GM12878 (cell line): ENCODE measurements at regions not wholly inside any gene's neighbourhood (a gene's known extent, or its start where the extent isn't known, plus 50 kb on each side); places are given as distances from the start of the nearest gene placed in this dataset.

Experiments
- ATAC-seq: fragments of 200-7000 bp; cut with Tn5 transposase; 3 replicates; pipeline ENCODE4 v1.9.1; 2020; ENCODE audit warnings: mild to moderate bottlenecking, moderate library complexity
- BruUV-seq: library from RNA; stranded (reverse); fragments of 400-500 nt; replicated peaks from 2 replicates; lab custom pipeline; 2021; lab: Mats Ljungman, UMichigan
- CTCF ChIA-PET: fragments of 300-600 bp; sonication (Branson Sonifier 250); formaldehyde crosslinking; extraction: SDS; loops from one replicate; lab custom pipeline; 2021; ENCODE audit warnings: inconsistent platforms; lab: Yijun Ruan, JAX
- POLR2A ChIA-PET: fragments of 350-600 bp; formaldehyde crosslinking; extraction: SDS; loops from one replicate; lab custom pipeline; 2021; ENCODE audit warnings: inconsistent platforms; lab: Charles Lee
- RAD21 ChIA-PET: fragments of 300-600 bp; sonication (Branson Sonifier 250); formaldehyde crosslinking; loops from one replicate; lab custom pipeline; 2023; ENCODE audit warnings: antibody characterized with exemption; ENCODE audit not compliant: unreplicated experiment; lab: Charles Lee
- SMC1A ChIA-PET: fragments of 300-600 bp; sonication (Branson Sonifier 250); formaldehyde crosslinking; loops from one replicate; lab custom pipeline; 2023; ENCODE audit not compliant: unreplicated experiment, uncharacterized antibody; lab: Charles Lee
- DNase-seq: peaks from one replicate; pipeline ENCODE4 v3.0.0-alpha.2; 2011; ENCODE audit warnings: low read depth, low spot score
- FAIRE-seq: peaks from 3 replicates; lab custom pipeline; 2011; peaks lifted over from hg19 to GRCh38; lab: Jason Lieb, UNC
- H2AFZ ChIP-seq: 2 replicates; pipeline ENCODE4 v1.6.0; 2011; ENCODE audit warnings: low read depth, low read length, control low read depth; ENCODE audit not compliant: control insufficient read depth
- H3K27ac ChIP-seq: 2 replicates; pipeline ENCODE4 v1.5.1; 2011; ENCODE audit warnings: control low read depth; ENCODE audit not compliant: control insufficient read depth, insufficient read depth
- H3K27me3 ChIP-seq, 2 experiments: replicated peaks in 1 of 2; 2 replicates each; pipeline versions ENCODE4 v1.6.0 to v1.6.1; 2011; ENCODE audit warnings: low read length in 1 of 2; ENCODE audit not compliant: control insufficient read depth in 2 of 2, insufficient read depth in 2 of 2
- H3K36me3 ChIP-seq, 2 experiments: 2 replicates each; pipeline ENCODE4 v1.5.1; 2011; ENCODE audit warnings: low read length in 1 of 2; ENCODE audit not compliant: control insufficient read depth in 2 of 2, insufficient read depth in 2 of 2
- H3K4me1 ChIP-seq: 2 replicates; pipeline ENCODE4 v1.6.1; 2011; ENCODE audit warnings: mild to moderate bottlenecking, low read length, moderate library complexity, mixed read lengths; ENCODE audit not compliant: control insufficient read depth, insufficient read depth
- H3K4me2 ChIP-seq: 2 replicates; pipeline ENCODE4 v1.6.0; 2011; ENCODE audit warnings: control low read depth; ENCODE audit not compliant: control insufficient read depth, insufficient read depth
- H3K4me3 ChIP-seq: fragments of 200-600 bp; sonication (generic); 2 replicates; pipeline ENCODE4 v1.5.1; 2016
- H3K79me2 ChIP-seq: 2 replicates; pipeline ENCODE4 v1.6.0; 2011; ENCODE audit warnings: low read length; ENCODE audit not compliant: control insufficient read depth, insufficient read depth
- H3K9ac ChIP-seq: 2 replicates; pipeline ENCODE4 v1.8.0; 2011; ENCODE audit warnings: low read length, control low read depth, mixed read lengths; ENCODE audit not compliant: control insufficient read depth, insufficient read depth
- H3K9me3 ChIP-seq: replicated peaks from 3 replicates; pipeline ENCODE4 v1.5.1; 2011; ENCODE audit warnings: mild to moderate bottlenecking, low read length; ENCODE audit not compliant: control insufficient read depth, insufficient read depth
- H4K20me1 ChIP-seq: 2 replicates; pipeline ENCODE4 v1.6.0; 2011; ENCODE audit not compliant: control insufficient read depth, insufficient read depth
- BRCA1 ChIP-seq: IDR thresholded peaks from 2 replicates; pipeline ENCODE4 v1.6.1; 2011; ENCODE audit warnings: low read depth, low read length, improper control_type of control experiment
- EGR1 ChIP-seq, 2 experiments: IDR thresholded peaks; 1 replicate in 1 of 2; 2 replicates in 1 of 2; pipeline ENCODE4 v1.6.1; 2011 to 2012; ENCODE audit warnings: low read depth in 2 of 2, low read length in 2 of 2, borderline replicate concordance in 1 of 2, mild to moderate bottlenecking in 1 of 2, moderate library complexity in 1 of 2
- JUNB ChIP-seq: IDR thresholded peaks from 2 replicates; pipeline ENCODE4 v1.6.1; 2016; ENCODE audit warnings: antibody characterized with exemption, mild to moderate bottlenecking
- KLF5 ChIP-seq: fragments of 450-650 bp; IDR thresholded peaks from 2 replicates; pipeline ENCODE4 v1.6.1; 2014; ENCODE audit warnings: mild to moderate bottlenecking; ENCODE audit not compliant: partially characterized antibody
- NBN ChIP-seq: fragments of 450-650 bp; IDR thresholded peaks from 2 replicates; pipeline ENCODE4 v1.6.1; 2016
- SMAD5 ChIP-seq: IDR thresholded peaks from 2 replicates; pipeline ENCODE4 v1.6.1; 2016; ENCODE audit warnings: antibody characterized with exemption, low read depth
- WGBS: methylation state at CpG from one replicate; pipeline ENCODE4 v1.1.6; 2016; ENCODE audit warnings: low lambda C conversion rate; ENCODE audit not compliant: insufficient replicate concordance, insufficient coverage; ENCODE audit errors: missing lambda C conversion rate; 5-methylcytosine and 5-hydroxymethylcytosine counted together
- in situ Hi-C: fragments of 300-500 bp; cut with MboI; formaldehyde crosslinking; loops from 9 replicates; pipeline ENCODE4 v1.14.3; 2018; ENCODE audit warnings: mixed read lengths
- intact Hi-C: fragments of 100-400 bp; cut with micrococcal nuclease; formaldehyde crosslinking; loops from one replicate; pipeline ENCODE4 v1.14.2; 2022; ENCODE audit not compliant: unreplicated experiment
- TF ChIP-seq, protein P1 (sequence below): fragments of 450-650 bp; IDR thresholded peaks from 2 replicates; pipeline ENCODE4 v1.6.1; 2017; ENCODE audit warnings: mild to moderate bottlenecking, moderate library complexity
- TF ChIP-seq, protein P2 (sequence below): fragments of 450-650 bp; formaldehyde crosslinking; IDR thresholded peaks from 2 replicates; pipeline ENCODE4 v1.4.0; 2020; ENCODE audit warnings: mild to moderate bottlenecking, moderate library complexity
- TF ChIP-seq, protein P3 (sequence below): IDR thresholded peaks from 2 replicates; pipeline ENCODE4 v1.6.1; 2011; ENCODE audit warnings: borderline replicate concordance, low read depth, mild to moderate bottlenecking, moderate library complexity, low read length; ENCODE audit not compliant: insufficient read depth, poor library complexity, severe bottlenecking

DNA sequence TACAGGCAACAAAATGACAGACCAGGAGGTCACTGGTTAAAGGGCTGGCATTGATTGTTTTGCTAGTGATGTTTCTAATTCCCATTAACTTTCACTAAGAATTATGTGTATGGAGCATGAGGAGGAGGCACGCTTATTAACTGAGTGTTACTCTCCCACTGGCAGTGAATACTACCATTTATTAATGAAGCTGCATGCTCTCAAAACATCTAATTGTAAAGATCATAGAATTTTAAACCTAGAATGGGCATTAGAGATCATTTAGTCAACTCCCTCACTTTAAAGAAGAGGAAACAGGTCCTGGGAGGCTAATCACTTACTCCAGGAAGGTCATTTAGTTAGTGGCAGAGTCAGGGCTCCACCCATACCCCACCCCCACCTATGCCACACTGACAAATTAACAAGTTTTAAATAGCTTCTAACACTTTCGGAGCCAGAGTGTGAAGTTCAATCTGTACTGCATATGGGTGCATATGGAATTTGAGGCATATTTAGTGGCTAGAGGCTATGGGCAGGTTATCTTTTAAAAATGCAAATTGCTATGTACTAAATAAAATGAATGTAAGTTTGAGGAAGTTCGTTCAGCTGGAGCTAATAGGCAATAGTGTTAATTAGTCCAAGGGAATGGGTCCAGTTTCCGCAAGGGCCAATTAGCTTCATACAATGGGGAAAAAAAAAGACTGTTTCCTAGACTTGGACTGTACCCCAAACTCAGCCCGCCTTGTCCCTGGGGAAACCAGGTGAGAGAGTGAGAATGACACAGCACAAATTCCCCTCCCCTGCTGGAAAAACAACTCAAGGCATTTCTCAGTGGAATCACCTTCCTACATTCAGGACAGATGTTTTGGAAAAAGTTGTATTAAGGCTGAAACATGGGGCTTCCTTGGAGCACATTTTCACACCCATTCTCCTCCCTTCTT, 178.8 kb downstream of the ICOS start:
- FAIRE-seq (no peak), ATAC-seq (no peak), DNase-seq (no peak)
- Histone ChIP-seq H2AFZ (no peak overlapping the region), H3K27ac (no peak overlapping the region), H3K4me2 (no peak overlapping the region), H3K4me3 (no peak overlapping the region), H3K27me3 (peaks cover 0 to 6% of the 10 kb centered on the region in 2 experiments; a peak in 2 of 4 replicates), H3K9me3 (no peaks in the 10 kb centered on the region), H3K9ac (no peak overlapping the region), H3K4me1 (peaks cover 4% of the 10 kb centered on the region), H3K36me3 (no peaks in the 10 kb centered on the region), H4K20me1 (no peaks in the 10 kb centered on the region), H3K79me2 (no peaks in the 10 kb centered on the region)
- intact Hi-C loops = no loop called here
- RAD21 ChIA-PET = no interaction called here
- in situ Hi-C loops = no loop called here
- SMC1A ChIA-PET = interaction anchor here (0.6 kb wide), 1 partner anchor 43 kb away, joined by 3 read pairs; no protein-coding TSS in a partner anchor
- 43% methylated on average over 5 of the region's 5 CpGs for WGBS
- no TSS peak for BruUV-seq
- POLR2A ChIA-PET = interaction anchor here (0.7 kb wide), 1 partner anchor 10 kb away, joined by 4 read pairs; no protein-coding TSS in a partner anchor
- CTCF ChIA-PET = interaction anchor here (1.0 kb wide), 1 partner anchor 62 kb away, joined by 3 read pairs; no protein-coding TSS in a partner anchor
- TF ChIP-seq EGR1 (IDR thresholded peaks at IDR 0.05; ENCODE audit: borderline replicate concordance in 1 of 2, low read depth in 2 of 2, low read length in 2 of 2) (no peak), SMAD5 (no peak), NBN (no peak), JUNB (no peak), BRCA1 (no peak), KLF5 (no peak)
- TF ChIP-seq, protein P1, sequence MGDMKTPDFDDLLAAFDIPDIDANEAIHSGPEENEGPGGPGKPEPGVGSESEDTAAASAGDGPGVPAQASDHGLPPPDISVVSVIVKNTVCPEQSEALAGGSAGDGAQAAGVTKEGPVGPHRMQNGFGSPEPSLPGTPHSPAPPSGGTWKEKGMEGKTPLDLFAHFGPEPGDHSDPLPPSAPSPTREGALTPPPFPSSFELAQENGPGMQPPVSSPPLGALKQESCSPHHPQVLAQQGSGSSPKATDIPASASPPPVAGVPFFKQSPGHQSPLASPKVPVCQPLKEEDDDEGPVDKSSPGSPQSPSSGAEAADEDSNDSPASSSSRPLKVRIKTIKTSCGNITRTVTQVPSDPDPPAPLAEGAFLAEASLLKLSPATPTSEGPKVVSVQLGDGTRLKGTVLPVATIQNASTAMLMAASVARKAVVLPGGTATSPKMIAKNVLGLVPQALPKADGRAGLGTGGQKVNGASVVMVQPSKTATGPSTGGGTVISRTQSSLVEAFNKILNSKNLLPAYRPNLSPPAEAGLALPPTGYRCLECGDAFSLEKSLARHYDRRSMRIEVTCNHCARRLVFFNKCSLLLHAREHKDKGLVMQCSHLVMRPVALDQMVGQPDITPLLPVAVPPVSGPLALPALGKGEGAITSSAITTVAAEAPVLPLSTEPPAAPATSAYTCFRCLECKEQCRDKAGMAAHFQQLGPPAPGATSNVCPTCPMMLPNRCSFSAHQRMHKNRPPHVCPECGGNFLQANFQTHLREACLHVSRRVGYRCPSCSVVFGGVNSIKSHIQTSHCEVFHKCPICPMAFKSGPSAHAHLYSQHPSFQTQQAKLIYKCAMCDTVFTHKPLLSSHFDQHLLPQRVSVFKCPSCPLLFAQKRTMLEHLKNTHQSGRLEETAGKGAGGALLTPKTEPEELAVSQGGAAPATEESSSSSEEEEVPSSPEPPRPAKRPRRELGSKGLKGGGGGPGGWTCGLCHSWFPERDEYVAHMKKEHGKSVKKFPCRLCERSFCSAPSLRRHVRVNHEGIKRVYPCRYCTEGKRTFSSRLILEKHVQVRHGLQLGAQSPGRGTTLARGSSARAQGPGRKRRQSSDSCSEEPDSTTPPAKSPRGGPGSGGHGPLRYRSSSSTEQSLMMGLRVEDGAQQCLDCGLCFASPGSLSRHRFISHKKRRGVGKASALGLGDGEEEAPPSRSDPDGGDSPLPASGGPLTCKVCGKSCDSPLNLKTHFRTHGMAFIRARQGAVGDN = no peak
- TF ChIP-seq, protein P2, sequence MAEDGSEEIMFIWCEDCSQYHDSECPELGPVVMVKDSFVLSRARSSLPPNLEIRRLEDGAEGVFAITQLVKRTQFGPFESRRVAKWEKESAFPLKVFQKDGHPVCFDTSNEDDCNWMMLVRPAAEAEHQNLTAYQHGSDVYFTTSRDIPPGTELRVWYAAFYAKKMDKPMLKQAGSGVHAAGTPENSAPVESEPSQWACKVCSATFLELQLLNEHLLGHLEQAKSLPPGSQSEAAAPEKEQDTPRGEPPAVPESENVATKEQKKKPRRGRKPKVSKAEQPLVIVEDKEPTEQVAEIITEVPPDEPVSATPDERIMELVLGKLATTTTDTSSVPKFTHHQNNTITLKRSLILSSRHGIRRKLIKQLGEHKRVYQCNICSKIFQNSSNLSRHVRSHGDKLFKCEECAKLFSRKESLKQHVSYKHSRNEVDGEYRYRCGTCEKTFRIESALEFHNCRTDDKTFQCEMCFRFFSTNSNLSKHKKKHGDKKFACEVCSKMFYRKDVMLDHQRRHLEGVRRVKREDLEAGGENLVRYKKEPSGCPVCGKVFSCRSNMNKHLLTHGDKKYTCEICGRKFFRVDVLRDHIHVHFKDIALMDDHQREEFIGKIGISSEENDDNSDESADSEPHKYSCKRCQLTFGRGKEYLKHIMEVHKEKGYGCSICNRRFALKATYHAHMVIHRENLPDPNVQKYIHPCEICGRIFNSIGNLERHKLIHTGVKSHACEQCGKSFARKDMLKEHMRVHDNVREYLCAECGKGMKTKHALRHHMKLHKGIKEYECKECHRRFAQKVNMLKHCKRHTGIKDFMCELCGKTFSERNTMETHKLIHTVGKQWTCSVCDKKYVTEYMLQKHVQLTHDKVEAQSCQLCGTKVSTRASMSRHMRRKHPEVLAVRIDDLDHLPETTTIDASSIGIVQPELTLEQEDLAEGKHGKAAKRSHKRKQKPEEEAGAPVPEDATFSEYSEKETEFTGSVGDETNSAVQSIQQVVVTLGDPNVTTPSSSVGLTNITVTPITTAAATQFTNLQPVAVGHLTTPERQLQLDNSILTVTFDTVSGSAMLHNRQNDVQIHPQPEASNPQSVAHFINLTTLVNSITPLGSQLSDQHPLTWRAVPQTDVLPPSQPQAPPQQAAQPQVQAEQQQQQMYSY (CRISPR knock-in tag) = no peak
- TF ChIP-seq, protein P3, sequence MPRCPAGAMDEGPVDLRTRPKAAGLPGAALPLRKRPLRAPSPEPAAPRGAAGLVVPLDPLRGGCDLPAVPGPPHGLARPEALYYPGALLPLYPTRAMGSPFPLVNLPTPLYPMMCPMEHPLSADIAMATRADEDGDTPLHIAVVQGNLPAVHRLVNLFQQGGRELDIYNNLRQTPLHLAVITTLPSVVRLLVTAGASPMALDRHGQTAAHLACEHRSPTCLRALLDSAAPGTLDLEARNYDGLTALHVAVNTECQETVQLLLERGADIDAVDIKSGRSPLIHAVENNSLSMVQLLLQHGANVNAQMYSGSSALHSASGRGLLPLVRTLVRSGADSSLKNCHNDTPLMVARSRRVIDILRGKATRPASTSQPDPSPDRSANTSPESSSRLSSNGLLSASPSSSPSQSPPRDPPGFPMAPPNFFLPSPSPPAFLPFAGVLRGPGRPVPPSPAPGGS = no peak
